HG03571 (cell line): ENCODE measurements at regions not wholly inside any gene's neighbourhood (a gene's known extent, or its start where the extent isn't known, plus 50 kb on each side); places are given as distances from the start of the nearest gene placed in this dataset.
"Not testable (repeated sequence)": the region's sequence is repeated elsewhere in the genome, so short reads cannot be mapped to it uniquely, and the experiment has no call there.

ENCODE experiments used
- ATAC-seq: cut with Tn5 transposase; IDR thresholded peaks from one replicate; pipeline ENCODE4 v1.9.1; 2021; ENCODE audit not compliant: unreplicated experiment

DNA sequence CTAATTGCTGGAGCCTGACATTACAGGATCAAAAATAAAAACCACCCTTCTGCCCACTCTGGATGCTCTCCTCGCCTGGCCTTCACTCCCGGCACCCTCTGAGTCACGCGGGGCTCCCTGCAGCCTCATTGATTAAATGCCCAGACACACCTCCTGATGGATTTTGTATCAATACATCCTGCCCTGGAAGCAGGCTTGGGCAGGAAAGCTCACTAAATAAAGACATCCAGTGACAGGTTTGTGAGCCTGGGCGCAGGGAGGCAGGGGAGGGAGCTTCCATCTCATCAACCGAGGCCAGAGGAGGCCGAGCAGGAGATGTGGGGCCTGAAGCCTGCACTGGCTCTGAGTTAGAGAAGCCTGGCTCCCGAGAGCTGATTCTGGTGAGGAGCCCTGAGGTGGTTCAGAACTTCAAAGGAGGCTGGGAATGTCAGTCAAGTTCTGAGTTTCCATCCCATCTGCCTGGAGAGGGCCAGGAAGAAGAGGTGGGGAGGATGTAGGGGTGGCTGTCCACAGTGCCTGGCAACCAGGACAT is 318.6 kb downstream of the ADGRD1 start:
- not testable (repeated sequence) for ATAC-seq

DNA sequence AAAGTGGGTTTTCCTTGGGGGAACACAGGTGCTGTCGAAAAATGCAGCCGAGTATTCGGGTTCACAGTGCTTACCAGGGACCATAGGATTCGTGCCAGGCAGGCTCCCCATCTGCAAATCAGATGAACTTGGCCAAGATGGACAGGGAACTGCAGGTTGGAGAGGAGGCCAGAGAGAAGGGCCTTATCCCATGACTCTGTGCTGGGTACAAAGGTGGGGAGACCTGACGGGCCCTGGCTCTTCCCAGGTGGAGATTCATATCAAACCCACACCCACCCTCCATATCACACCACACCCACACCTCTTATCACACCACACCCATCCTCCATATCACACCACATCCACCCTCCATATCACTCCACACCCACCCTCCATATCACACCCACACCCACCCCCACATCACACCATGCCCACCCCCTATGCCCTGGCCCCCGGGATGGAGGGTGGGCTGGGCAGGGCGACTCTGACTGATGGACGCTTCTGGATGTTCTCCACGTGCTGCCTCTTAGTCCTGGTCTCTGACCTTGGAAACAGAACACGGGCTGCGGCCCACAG is 319.7 kb downstream of the ADGRD1 start:
- no peak for ATAC-seq

DNA sequence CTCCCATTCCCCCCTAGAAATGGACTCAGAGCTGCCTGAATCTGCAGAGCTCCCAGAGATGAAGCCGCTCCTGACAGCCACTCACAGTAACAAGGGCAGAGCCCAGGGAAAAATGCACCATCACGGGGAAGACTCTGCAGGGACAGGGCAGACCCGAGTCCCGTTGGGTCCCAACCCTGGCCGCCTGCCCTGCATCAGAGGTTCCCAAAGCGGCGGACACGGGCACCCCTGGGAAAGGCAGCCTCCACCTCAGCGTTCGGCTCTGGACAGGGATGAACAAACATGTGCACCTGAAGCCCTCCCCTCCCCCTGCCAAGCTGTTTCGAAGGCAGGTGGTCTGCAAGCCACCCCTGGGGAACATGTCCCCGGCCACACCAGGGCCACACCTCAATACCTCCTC is 320.4 kb downstream of the ADGRD1 start:
- no peak for ATAC-seq

DNA sequence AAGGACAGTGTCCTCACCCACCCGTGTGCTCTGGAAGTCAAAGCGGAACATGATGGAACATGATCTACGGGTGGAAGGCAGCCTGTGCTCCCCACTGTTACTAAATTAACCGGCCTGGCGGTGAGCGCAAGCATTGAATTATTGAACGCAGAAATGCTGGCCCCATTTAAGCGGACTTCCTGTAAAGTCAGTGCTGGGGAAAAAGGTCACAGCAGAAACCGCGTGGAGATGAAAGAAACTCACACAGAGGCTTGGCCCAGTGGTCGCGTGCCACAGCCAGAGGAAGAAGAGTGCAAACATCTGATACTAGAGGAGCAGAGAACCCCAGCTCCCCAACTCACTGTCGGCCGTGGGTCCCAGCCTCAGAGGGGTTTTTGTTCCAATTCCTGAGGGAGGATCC is 321.2 kb downstream of the ADGRD1 start:
- ATAC-seq: no peak

DNA sequence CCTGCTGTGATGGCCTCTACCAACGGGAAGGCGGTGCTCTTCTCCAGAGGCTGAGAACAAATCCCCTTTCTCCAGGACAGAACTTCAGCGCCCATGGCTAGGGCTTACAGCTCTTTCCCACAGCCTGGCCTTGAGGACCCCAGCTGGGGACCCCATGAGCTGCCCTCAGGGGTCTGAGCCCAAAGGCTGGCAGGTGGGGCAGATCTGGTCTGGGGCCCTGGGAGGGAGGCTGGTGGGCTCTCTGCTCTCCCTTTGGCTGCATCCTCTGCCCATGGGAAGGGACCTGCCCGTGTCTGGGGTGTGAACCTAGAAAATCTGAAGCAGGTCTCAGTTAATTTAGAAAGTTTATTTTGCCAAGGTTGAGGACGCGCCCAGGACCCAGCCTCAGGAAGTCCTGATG is 322.1 kb downstream of the ADGRD1 start:
- no peak for ATAC-seq

DNA sequence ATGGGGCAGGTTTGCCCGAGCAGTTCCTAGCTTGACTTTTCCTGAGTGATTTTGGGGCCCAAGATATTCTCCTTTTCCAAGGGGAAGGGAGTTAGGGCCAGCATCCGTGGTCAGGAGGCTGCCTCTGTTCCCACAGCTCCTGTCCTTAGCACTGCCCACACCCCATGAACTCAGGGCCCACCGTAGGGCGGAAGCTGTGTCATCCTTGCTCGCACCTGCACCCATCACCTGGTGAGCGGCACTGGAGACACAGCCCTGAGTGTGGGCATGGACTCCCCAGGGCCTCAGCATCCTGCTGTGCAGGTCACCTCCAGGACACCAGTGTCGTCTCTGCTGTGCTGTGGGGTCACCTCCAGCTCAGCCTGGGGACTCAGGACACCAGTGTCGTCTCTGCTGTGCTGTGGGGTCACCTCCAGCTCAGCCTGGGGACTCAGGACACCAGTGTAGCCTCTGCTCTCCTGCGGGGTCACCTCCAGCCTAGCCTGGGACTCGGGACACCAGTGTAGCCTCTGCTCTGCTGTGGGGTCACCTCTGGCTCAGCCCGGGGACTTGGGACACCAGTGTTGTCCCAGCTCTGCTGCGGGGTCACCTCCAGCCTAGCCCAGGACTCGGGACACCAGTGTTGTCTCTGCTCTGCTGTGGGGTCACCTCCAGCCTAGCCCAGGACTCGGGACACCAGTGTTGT is 322.9 kb downstream of the ADGRD1 start:
- no peak for ATAC-seq

DNA sequence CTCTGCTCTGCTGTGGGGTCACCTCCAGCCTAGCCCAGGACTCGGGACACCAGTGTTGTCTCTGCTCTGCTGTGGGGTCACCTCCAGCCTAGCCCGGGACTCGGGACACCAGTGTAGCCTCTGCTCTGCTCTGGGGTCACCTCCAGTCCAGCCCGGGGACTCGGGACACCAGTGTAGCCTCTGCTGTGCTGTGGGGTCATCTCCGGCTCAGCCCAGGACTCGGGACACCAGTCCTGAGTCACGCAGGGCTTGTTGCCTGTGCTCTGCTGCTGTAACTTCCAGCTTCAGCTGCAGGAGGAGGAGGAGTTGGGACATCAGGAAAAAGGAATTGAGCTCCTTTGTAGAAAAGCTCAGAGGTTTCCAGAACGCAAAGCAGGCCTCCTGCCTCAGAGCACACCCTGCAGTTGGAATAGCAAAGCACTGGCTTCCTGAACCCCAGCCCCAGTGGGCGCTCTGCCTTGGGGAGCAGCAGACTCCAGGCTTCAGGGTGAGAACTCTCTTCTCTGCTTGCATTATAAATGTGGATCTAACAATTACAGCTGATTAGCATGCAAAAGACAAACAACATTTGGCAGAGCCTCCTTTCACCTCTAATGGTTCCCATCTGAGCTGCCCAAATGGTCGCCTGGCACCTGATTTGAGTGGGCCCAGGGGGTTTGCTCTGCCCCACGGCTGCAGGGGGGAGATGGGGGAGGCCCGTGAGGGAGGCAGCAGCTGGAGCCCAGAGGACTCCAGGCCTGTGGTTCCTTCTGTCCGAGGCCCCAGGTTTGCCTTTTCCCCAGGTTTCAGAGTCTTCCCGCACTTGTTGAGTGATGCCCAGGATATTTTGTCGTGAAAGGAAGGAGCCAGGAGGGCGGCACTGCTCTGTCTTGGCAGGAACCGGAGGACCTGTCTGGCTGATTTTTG is 323.7 kb downstream of the ADGRD1 start:
- ATAC-seq: not testable (repeated sequence)

DNA sequence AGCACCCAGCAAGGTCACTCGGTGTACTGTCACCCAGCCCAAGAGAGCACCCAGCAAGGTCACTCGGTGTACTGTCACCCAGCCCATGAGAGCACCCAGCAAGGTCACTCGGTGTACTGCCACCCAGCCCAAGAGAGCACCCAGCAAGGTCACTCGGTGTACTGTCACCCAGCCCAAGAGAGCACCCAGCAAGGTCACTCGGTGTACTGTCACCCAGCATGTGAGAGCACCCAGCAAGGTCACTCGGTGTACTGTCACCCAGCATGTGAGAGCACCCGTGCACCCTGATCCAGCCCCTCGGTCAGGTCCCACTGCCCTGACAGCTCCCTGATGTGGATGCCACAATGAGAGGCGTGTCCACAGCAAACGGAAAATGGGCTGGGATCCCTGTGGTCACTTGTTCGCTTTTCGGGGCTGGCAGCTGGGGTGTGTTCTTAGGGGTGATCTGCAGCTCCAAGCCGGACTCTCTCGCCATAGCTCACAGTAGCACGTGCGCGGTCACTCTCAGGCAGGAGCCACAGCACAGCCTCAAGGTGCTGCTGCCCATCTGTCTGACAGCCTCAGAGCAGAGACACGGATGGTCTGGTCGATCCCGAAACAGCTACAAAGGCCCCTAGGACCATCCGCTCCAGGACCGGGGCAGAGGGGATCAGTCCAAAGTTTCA is 324.9 kb downstream of the ADGRD1 start:
- ATAC-seq: not testable (repeated sequence)

DNA sequence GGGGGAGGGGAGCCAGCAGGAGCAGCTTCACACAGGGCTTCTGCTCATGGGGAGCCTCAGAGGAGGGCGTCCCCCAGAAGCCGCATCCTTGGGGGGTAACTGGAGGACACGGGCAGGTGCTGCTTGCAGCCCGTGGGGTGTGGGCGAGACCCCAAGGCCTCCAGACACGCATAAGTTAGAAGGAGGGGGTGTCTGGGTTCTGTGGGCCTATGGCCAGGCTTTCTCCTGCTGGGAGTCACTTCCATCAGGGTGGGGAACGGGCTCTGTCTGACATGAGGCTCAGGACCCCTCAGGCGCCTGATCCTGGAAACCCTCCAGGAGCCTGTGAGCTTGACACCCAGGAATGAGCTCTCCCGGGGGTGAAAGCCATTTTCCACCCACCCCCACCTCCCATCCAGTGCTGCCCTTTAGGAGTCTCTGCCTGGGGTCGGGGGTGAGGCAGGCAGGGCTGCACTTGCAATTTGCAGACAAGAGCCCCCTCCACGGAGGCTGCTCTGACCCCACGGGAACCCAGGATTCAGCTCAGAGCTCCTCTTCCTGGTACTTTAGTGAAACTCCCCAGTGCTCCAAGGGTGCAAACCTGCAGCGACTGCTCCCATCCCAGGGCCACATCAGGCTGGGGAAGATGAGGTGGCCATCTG is 325.7 kb downstream of the ADGRD1 start:
- ATAC-seq: no peak

DNA sequence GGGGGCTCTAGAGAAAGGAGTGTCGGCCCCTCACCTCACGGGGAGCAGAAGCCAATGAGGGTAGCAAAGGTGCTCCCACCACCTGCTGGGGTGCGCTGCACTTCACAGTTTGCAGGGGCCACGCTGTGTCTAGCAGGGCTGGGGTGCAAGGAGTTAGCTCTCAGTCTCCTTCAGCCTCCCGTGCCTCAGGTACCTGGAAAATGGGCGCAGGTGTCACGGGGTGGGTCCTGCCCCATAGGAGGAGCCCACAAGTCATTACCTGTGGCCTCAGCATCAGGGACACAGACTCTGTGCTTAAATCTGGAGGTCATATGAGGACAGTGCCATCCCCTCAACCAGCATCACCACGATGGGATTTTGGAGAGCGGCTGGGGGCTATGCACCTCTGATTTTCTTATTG is 326.7 kb downstream of the ADGRD1 start:
- no peak for ATAC-seq

DNA sequence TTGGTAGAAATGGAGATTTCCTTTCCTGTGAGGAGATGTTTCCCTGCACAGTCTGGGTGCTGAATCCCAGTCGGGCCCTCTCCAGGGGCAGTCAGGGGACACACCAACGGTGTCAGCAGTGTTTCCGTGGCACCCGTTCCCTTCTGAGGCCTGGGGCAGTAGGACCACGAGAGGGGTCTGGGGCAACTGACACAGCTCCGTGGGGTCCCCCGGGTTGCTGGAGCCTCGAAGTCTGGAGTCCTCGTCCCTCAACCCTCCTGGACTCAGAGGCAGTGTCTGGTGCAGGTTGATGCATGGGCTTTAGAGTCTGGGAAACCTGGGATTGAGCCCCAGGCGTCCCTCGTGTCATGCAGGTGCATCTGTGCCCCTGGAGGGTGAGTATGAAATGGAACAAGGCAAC is 327.3 kb downstream of the ADGRD1 start:
- ATAC-seq: no peak

DNA sequence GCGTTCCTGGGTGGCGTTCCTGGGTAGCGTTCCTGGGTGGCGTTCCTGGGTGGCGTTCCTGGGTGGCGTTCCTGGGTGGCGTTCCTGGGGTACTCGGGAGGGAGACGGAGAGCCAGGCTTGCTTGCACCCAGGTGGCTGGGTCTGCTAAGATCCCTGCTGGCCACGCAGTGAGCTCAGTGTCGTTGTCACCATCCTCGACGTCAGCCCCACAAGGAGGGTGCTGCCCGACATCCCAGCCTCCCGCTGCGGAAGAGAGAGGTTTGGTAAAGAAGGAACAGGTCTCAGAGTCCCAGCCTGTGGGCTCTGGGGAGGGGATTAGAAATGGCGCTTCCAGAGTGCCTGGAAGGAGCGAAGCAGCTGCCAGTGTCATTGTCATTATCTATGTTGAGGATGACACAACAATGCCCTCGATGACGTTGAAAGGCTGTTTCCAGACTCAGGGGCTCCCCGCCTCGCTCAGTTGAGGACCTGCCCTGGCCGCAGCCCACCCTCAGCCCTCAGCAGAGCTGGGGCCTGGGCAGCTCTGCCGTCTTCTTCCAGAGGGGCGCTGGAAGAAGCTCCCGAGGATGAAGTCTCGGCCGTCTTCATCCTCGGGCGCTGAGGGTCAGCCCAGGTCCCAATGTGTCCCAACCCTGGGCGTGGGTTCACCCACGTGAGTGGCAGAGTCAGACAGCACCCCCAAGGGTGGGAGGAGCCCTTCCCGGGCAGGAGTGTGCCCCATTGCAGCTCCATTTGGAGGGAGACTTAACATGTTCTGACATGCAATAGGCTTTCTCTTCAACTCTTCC is 328.8 kb downstream of the ADGRD1 start:
- no peak for ATAC-seq

DNA sequence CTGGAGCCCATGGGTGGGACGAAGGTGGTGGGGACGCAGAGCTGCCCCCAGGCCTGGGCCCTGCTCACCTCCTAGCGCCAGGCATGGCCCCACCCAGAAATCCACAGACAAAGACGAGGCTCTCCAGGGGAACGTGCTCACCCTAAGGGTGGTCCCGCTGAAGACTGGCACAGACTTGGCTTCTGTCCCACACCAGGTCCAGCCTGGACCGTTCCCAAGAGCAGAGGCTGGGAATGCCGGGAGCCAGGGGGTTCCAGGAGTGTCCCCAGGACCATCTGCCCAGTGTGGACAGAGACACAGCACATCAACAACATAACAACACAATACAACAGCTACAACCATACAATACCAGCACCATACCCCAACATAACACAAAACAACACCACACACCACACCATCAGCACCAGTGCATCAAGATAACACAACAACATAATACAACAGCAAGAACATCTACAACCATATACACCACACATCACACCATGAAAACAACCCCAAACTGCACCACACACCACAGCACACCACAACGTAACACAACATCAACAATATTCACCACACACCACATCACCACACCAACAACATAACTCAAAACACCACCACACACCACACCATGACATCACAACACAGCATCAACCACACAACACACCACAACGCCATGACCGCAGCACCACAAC is 329.6 kb downstream of the ADGRD1 start:
- no peak for ATAC-seq

DNA sequence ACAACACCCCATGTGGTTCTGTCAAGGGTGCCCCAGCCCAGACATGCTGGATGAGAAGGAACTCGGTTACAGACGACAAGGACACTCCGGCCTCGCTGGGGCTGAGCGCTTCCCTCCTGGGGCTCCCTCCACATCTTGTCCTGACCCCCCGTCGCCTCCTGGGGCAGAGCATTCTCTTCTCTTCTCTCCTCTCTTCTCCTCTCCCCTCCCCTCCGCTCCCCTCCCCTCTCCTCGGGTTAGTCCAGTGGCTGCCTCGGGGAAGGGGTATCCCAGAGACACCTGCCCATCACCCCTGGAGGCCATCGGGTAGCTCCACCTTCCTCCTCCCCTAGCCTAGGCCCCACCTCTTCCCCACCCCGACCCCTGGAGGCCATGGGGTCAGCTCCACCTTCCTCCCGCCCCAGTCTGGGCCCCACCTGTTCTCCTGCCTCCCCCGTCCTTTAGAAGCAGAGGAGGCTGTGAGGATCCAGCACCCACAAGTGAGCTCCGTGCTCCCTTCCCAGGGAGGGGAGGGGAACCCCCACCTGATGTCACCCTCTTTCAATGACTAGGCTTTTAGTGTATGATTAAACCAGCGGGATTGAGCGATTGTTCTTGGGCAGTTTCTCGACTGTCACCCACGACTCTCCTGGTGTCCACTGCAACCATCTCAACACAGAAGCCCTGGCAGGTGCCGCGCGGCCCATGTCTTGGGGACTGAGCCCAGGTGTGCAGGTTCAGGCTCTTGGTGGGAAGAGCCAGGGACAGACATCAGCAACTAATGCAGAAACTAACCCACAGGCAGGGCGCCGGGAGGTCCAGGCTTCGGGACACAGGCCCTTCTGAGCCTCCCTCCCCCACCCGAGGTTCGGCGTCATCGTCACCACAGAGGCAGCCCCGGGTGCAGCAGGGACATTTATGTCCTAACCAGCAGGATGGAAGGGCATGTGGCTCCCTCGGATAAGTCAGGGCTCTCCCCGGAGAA is 330.4 kb downstream of the ADGRD1 start:
- not testable (repeated sequence) for ATAC-seq

DNA sequence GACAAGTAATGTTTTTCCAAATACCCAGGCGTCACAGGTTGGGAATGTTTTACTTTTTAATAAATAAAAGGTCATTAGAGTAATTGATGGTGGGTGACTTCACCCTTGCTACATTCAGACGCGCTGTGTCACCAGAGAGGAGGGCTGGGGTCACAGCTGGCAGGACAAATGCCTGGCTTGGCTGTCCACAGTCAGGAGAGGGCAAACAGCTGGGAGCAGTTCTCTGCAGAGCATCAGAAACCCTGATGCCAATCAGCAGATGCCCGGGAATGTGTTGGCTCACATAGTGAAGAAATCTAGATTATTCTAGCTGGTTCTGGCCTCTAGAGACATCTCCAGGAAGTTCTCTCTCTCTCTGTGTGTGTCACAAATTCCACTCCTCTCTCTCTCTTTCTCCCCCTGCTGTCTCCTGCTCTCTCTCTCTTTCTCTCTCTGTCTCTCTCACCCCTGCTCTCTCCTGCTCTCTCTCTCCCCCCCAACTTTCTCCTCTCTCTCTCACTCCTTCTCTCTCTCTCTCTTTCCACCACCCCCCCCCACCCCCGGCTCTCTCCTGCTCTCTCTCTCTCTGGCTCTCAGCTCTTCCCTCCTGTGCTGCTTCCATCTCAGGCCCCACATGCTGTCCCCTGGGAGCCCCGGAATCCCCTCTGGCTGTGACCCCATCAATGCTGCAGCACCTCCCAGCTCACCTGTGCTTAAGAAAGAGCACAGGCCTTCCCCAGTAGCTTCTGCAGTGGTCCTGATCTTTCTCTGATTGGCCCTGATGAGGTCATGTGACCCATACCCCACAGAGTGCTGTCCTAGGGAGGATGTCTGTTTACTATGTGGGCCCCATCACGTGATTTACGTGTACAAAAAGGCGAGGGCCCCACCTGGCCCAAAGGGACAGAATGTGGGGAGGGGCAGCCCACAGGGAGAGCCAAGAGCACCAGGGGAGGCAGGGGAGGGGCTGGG is 331.5 kb downstream of the ADGRD1 start:
- ATAC-seq: not testable (repeated sequence)

DNA sequence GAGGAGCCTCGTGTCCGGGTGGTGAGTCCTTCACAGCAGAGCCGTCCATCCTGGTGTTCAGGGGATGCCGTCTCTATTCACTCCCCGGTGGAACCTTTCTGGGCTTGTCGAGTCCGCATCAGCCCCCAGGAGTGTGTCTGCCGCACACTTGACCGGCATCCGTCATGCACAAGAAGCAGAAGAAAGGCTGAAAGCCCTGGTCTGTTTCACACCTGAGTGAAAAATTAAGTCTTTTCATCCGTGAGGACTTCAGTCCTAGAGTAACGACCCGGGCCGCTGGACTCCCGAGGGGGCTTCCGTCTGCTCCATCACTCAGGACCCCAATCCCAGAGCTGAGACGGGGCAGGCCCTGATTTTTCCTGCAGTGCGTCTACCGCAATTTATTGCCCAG is 332.2 kb downstream of the ADGRD1 start:
- ATAC-seq: not testable (repeated sequence)

DNA sequence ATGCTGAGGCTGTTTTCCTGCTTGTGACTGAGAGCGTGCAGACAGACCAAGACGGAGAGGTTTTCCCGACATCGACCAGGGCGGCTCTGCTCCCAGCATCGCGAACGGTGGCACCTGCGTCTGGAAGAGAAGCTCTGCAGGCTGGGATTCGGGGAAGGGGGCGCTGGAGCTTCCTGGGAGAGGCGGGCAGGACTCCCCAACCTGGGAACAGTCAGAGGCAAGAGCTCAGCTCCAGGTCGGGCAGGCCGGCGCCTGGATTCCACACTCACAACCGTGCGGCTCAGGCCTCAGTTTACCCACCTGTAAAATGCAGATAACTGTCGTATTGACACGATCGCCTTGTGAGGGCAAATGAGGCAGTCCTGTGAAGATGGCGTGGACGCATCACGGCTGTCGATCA is 332.6 kb downstream of the ADGRD1 start:
- not testable (repeated sequence) for ATAC-seq
